H9 (cell line): ENCODE measurements at regions not wholly inside any gene's neighbourhood (a gene's known extent, or its start where the extent isn't known, plus 50 kb on each side); places are given as distances from the start of the nearest gene placed in this dataset.

Source experiments
- DNase-seq: peaks from one replicate; pipeline ENCODE4 v3.0.0-alpha.2; 2017
- H2AFZ ChIP-seq: one replicate; pipeline ENCODE4 v1.6.1; 2013; ENCODE audit warnings: mild to moderate bottlenecking, low read length, control low read depth, moderate library complexity
- H2AK5ac ChIP-seq: 2 replicates; pipeline ENCODE4 v1.6.1; 2013; ENCODE audit warnings: low read length, control low read depth, mixed read lengths; ENCODE audit not compliant: insufficient read length
- H2BK120ac ChIP-seq: one replicate; pipeline ENCODE4 v1.6.1; 2013; ENCODE audit warnings: low read depth, mild to moderate bottlenecking, low read length, control low read depth, inconsistent platforms; ENCODE audit not compliant: poor library complexity, severe bottlenecking
- H2BK12ac ChIP-seq: 2 replicates; pipeline ENCODE4 v1.6.1; 2013; ENCODE audit warnings: low read length, control low read depth, mixed read lengths, low read depth; ENCODE audit not compliant: insufficient read length
- H2BK15ac ChIP-seq: 2 replicates; pipeline ENCODE4 v1.6.1; 2013; ENCODE audit warnings: low read depth, low read length, control low read depth
- H2BK20ac ChIP-seq: one replicate; pipeline ENCODE4 v1.6.1; 2013; ENCODE audit warnings: low read depth, mild to moderate bottlenecking, low read length, control low read depth, inconsistent platforms; ENCODE audit not compliant: poor library complexity, severe bottlenecking
- H2BK5ac ChIP-seq: 2 replicates; pipeline ENCODE4 v1.6.1; 2013; ENCODE audit warnings: low read length, control low read depth, mixed read lengths; ENCODE audit not compliant: insufficient read length
- H3K14ac ChIP-seq: 2 replicates; pipeline ENCODE4 v1.6.1; 2013; ENCODE audit warnings: low read length, control low read depth; ENCODE audit not compliant: insufficient read depth
- H3K18ac ChIP-seq: 2 replicates; pipeline ENCODE4 v1.6.1; 2013; ENCODE audit warnings: low read depth, mild to moderate bottlenecking, mixed read lengths, low read length, control low read depth; ENCODE audit not compliant: insufficient read length
- H3K23ac ChIP-seq: 2 replicates; pipeline ENCODE4 v1.6.1; 2013; ENCODE audit warnings: low read length, control low read depth, mixed read lengths, low read depth; ENCODE audit not compliant: insufficient read length
- H3K23me2 ChIP-seq: 2 replicates; pipeline ENCODE4 v1.6.1; 2013; ENCODE audit warnings: low read depth, mild to moderate bottlenecking, mixed read lengths, low read length, control low read depth; ENCODE audit not compliant: insufficient read length, poor library complexity, severe bottlenecking
- H3K27ac ChIP-seq: 2 replicates; pipeline ENCODE4 v1.5.1; 2013; ENCODE audit warnings: low read length, control low read depth, mixed read lengths, low read depth; ENCODE audit not compliant: insufficient read length
- H3K27me3 ChIP-seq: 2 replicates; pipeline ENCODE4 v1.6.1; 2013; ENCODE audit warnings: low read length, control low read depth, inconsistent platforms; ENCODE audit not compliant: insufficient read depth
- H3K4ac ChIP-seq: 2 replicates; pipeline ENCODE4 v1.6.1; 2013; ENCODE audit warnings: low read depth, mild to moderate bottlenecking, control low read depth, inconsistent platforms, low read length, moderate library complexity
- H3K4me1 ChIP-seq: 2 replicates; pipeline ENCODE4 v1.6.1; 2013; ENCODE audit warnings: low read length, control low read depth, inconsistent platforms; ENCODE audit not compliant: insufficient read depth
- H3K4me2 ChIP-seq: 2 replicates; pipeline ENCODE4 v1.6.1; 2013; ENCODE audit warnings: low read length, control low read depth, mixed read lengths; ENCODE audit not compliant: insufficient read length, insufficient read depth
- H3K56ac ChIP-seq: 2 replicates; pipeline ENCODE4 v1.6.1; 2013; ENCODE audit warnings: low read depth, mild to moderate bottlenecking, mixed read lengths, low read length, control low read depth; ENCODE audit not compliant: insufficient read length
- H3K79me1 ChIP-seq: 2 replicates; pipeline ENCODE4 v1.6.1; 2013; ENCODE audit warnings: low read depth, mild to moderate bottlenecking, moderate library complexity, low read length, control low read depth, inconsistent platforms; ENCODE audit not compliant: insufficient read depth, poor library complexity, severe bottlenecking
- H3K79me2 ChIP-seq: 2 replicates; pipeline ENCODE4 v1.6.1; 2013; ENCODE audit warnings: low read length, control low read depth, inconsistent platforms; ENCODE audit not compliant: insufficient read depth
- H3K9ac ChIP-seq: 2 replicates; pipeline ENCODE4 v1.6.1; 2013; ENCODE audit warnings: low read length, control low read depth, mixed read lengths; ENCODE audit not compliant: insufficient read length; ENCODE audit errors: extremely low read depth
- H3K9me3 ChIP-seq: one replicate; pipeline ENCODE4 v1.6.1; 2013; ENCODE audit warnings: low read depth, low read length, inconsistent platforms; ENCODE audit not compliant: control insufficient read depth
- H3T11ph ChIP-seq: one replicate; pipeline ENCODE4 v1.6.1; 2013; ENCODE audit warnings: mild to moderate bottlenecking, low read length, control low read depth, inconsistent platforms
- H4K20me1 ChIP-seq: one replicate; pipeline ENCODE4 v1.6.1; 2013; ENCODE audit not compliant: control insufficient read depth, insufficient read length, insufficient read depth
- H4K5ac ChIP-seq: 2 replicates; pipeline ENCODE4 v1.6.1; 2013; ENCODE audit warnings: low read depth, mild to moderate bottlenecking, mixed read lengths, low read length, control low read depth; ENCODE audit not compliant: insufficient read length
- H4K8ac ChIP-seq: replicated peaks from 2 replicates; pipeline ENCODE4 v1.6.1; 2013; ENCODE audit warnings: low read length, control low read depth, mixed read lengths, low read depth; ENCODE audit not compliant: insufficient read length
- H4K91ac ChIP-seq: 2 replicates; pipeline ENCODE4 v1.6.1; 2013; ENCODE audit warnings: low read depth, mild to moderate bottlenecking, moderate library complexity, mixed read lengths, low read length, control low read depth; ENCODE audit not compliant: insufficient read length
- H3K27ac Mint-ChIP-seq, 3 experiments: 2 replicates in 2 of 3; 3 replicates in 1 of 3; pipeline ENCODE4 v1.8.0; 2020 to 2021; ENCODE audit warnings: mixed read lengths in 3 of 3, mild to moderate bottlenecking in 1 of 3, moderate library complexity in 1 of 3
- H3K27me3 Mint-ChIP-seq: 2 replicates; pipeline ENCODE4 v1.8.0; 2021; ENCODE audit warnings: low read depth, mild to moderate bottlenecking, moderate library complexity, mixed read lengths
- H3K36me3 Mint-ChIP-seq, 3 experiments: 2 replicates in 2 of 3; 3 replicates in 1 of 3; pipeline ENCODE4 v1.8.0; 2020 to 2021; ENCODE audit warnings: low read depth in 3 of 3, mixed read lengths in 3 of 3; ENCODE audit not compliant: insufficient read depth in 1 of 3
- H3K4me1 Mint-ChIP-seq, 2 experiments: 2 replicates each; pipeline ENCODE4 v1.8.0; 2020; ENCODE audit warnings: mixed read lengths in 2 of 2
- H3K4me3 Mint-ChIP-seq, 2 experiments: 2 replicates in 1 of 2; 3 replicates in 1 of 2; pipeline ENCODE4 v1.8.0; 2020 to 2021; ENCODE audit warnings: mild to moderate bottlenecking in 2 of 2, mixed read lengths in 2 of 2, moderate library complexity in 1 of 2
- H3K9me3 Mint-ChIP-seq, 2 experiments: 2 replicates in 1 of 2; 3 replicates in 1 of 2; pipeline ENCODE4 v1.8.0; 2020; ENCODE audit warnings: mild to moderate bottlenecking in 2 of 2, mixed read lengths in 2 of 2, moderate library complexity in 1 of 2
- CTCF ChIP-seq: fragments of 200-600 bp; sonication (generic); conservative IDR thresholded peaks from 3 replicates; pipeline ENCODE4 v1.8.0; 2021; ENCODE audit warnings: antibody characterized with exemption, mild to moderate bottlenecking
- WGBS: extraction: QIAGEN DNeasy Blood & Tissue Kit; methylation state at CpG from one replicate; pipeline ENCODE4 v1.1.7; 2013; ENCODE audit warnings: missing lambda C conversion rate, low lambda C conversion rate, mixed read lengths; ENCODE audit not compliant: insufficient read length; ENCODE audit errors: extremely low coverage; 5-methylcytosine and 5-hydroxymethylcytosine counted together

GRCh38 chr1:199878823-199879222 is 148.7 kb upstream of the NR5A2 start:
- Histone ChIP-seq H3K23me2 (no peaks in the 10 kb centered on the region), H2BK15ac (no peak overlapping the region), H3K56ac (no peak overlapping the region), H4K8ac (no peak overlapping the region), H3K79me1 (no peaks in the 10 kb centered on the region), H3K14ac (no peak overlapping the region), H3K79me2 (no peaks in the 10 kb centered on the region), H3K27me3 (no peaks in the 10 kb centered on the region), H4K20me1 (no peaks in the 10 kb centered on the region), H2AK5ac (no peak overlapping the region), H3K9ac (no peak overlapping the region), H3K9me3 (no peaks in the 10 kb centered on the region), H2AFZ (no peak overlapping the region), H3T11ph (no peak overlapping the region), H4K5ac (no peak overlapping the region), H2BK12ac (no peak overlapping the region), H3K23ac (no peak overlapping the region), H3K4me2 (no peak overlapping the region), H2BK20ac (no peak overlapping the region), H3K18ac (no peak overlapping the region), H3K27ac (no peak overlapping the region), H2BK5ac (no peak overlapping the region), H3K4ac (no peak overlapping the region), H3K4me1 (no peaks in the 10 kb centered on the region; the same call in 1 of the 2 replicates), H4K91ac (no peak overlapping the region), H2BK120ac (no peak overlapping the region)
- WGBS: no CpG with 5 or more reads among the region's 4 CpGs
- DNase-seq: no peak
- no peak overlapping the region for H3K4me3 Mint-ChIP-seq
- TF ChIP-seq CTCF: no peak
- no peaks in the 10 kb centered on the region; a peak in 3 of 5 replicates for H3K9me3 Mint-ChIP-seq
- no peaks in the 10 kb centered on the region; a peak in 1 of 4 replicates for H3K4me1 Mint-ChIP-seq
- H3K27me3 Mint-ChIP-seq: no peaks in the 10 kb centered on the region
- H3K27ac Mint-ChIP-seq: no peak overlapping the region
- no peaks in the 10 kb centered on the region; a peak in 1 of 7 replicates for H3K36me3 Mint-ChIP-seq
